OCI-LY7 (cell line): ENCODE measurements at regions not wholly inside any gene's neighbourhood (a gene's known extent, or its start where the extent isn't known, plus 50 kb on each side); places are given as distances from the start of the nearest gene placed in this dataset.

Experiments
- BruUV-seq: library from RNA; stranded (reverse); fragments of 400-500 nt; replicated peaks from 2 replicates; lab custom pipeline; 2021; lab: Mats Ljungman, UMichigan
- CTCF ChIA-PET: fragments of 300-600 bp; sonication (Branson Sonifier 250); formaldehyde crosslinking; loops from one replicate; lab custom pipeline; 2022; ENCODE audit warnings: antibody characterized with exemption; ENCODE audit not compliant: unreplicated experiment; lab: Charles Lee
- POLR2A ChIA-PET: fragments of 300-600 bp; sonication (Branson Sonifier 250); formaldehyde crosslinking; loops from one replicate; lab custom pipeline; 2022; ENCODE audit warnings: antibody characterized with exemption; lab: Charles Lee
- DNase-seq: peaks from one replicate; pipeline ENCODE4 v3.0.0-alpha.2; 2015; ENCODE audit warnings: low spot score
- H2AFZ ChIP-seq: fragments of 200-600 bp; sonication (generic), shearing (Covaris generic); 2 replicates; pipeline ENCODE4 v1.6.1; 2014; ENCODE audit warnings: mild to moderate bottlenecking, antibody characterized with exemption, low read length, moderate library complexity
- H3K27ac ChIP-seq: fragments of 200-600 bp; sonication (generic); 2 replicates; pipeline ENCODE4 v1.5.1; 2014; ENCODE audit warnings: mixed run types, low read depth, mild to moderate bottlenecking, moderate library complexity, low read length, inconsistent platforms; ENCODE audit not compliant: poor library complexity, severe bottlenecking
- H3K36me3 ChIP-seq: fragments of 200-600 bp; sonication (generic); 2 replicates; pipeline ENCODE4 v1.6.1; 2014; ENCODE audit warnings: mild to moderate bottlenecking, antibody characterized with exemption, low read length, moderate library complexity, mixed read lengths; ENCODE audit not compliant: insufficient read depth
- H3K4me1 ChIP-seq: fragments of 200-600 bp; sonication (generic); 2 replicates; pipeline ENCODE4 v1.5.1; 2014; ENCODE audit warnings: mild to moderate bottlenecking, low read length; ENCODE audit not compliant: insufficient read depth, poor library complexity, severe bottlenecking
- H3K4me2 ChIP-seq: fragments of 200-600 bp; sonication (generic); 2 replicates; pipeline ENCODE4 v1.6.1; 2014; ENCODE audit warnings: mild to moderate bottlenecking, low read length
- H3K4me3 ChIP-seq: fragments of 200-600 bp; sonication (generic); 2 replicates; pipeline ENCODE4 v1.5.1; 2014; ENCODE audit warnings: mild to moderate bottlenecking, low read depth, low read length; ENCODE audit not compliant: poor library complexity, severe bottlenecking
- H3K79me2 ChIP-seq: fragments of 200-600 bp; sonication (generic); 2 replicates; pipeline ENCODE4 v1.6.1; 2016; ENCODE audit warnings: low read depth, mild to moderate bottlenecking, low read length, moderate library complexity, mixed read lengths; ENCODE audit not compliant: insufficient read depth
- H3K9me2 ChIP-seq: fragments of 200-600 bp; sonication (generic); 2 replicates; pipeline ENCODE4 v1.6.1; 2016; ENCODE audit warnings: mild to moderate bottlenecking, low read length, mixed read lengths; ENCODE audit not compliant: insufficient read depth
- H3K9me3 ChIP-seq: fragments of 200-600 bp; sonication (generic); 2 replicates; pipeline ENCODE4 v1.6.1; 2014; ENCODE audit warnings: mild to moderate bottlenecking, mixed run types, low read length, mixed read lengths
- H4K20me1 ChIP-seq: fragments of 200-600 bp; sonication (generic); 2 replicates; pipeline ENCODE4 v1.6.1; 2014; ENCODE audit warnings: mild to moderate bottlenecking, antibody characterized with exemption, low read length, moderate library complexity, mixed read lengths; ENCODE audit not compliant: insufficient read depth
- EZH2phosphoT487 ChIP-seq: fragments of 200-600 bp; sonication (generic); IDR thresholded peaks from 2 replicates; pipeline ENCODE4 v1.6.1; 2018; ENCODE audit warnings: low read depth, borderline replicate concordance, mild to moderate bottlenecking, mixed run types, antibody characterized with exemption, low read length, moderate library complexity, mixed read lengths
- intact Hi-C: fragments of 100-400 bp; cut with micrococcal nuclease; formaldehyde crosslinking; loops from one replicate; pipeline ENCODE4 v1.10.0; 2022; ENCODE audit not compliant: unreplicated experiment
- TF ChIP-seq, protein P1 (sequence below): fragments of 200-600 bp; sonication (generic); conservative IDR thresholded peaks from 2 replicates; pipeline ENCODE4 v1.5.1; 2014; ENCODE audit warnings: mild to moderate bottlenecking, antibody characterized with exemption, low read length, moderate library complexity, mixed read lengths

DNA sequence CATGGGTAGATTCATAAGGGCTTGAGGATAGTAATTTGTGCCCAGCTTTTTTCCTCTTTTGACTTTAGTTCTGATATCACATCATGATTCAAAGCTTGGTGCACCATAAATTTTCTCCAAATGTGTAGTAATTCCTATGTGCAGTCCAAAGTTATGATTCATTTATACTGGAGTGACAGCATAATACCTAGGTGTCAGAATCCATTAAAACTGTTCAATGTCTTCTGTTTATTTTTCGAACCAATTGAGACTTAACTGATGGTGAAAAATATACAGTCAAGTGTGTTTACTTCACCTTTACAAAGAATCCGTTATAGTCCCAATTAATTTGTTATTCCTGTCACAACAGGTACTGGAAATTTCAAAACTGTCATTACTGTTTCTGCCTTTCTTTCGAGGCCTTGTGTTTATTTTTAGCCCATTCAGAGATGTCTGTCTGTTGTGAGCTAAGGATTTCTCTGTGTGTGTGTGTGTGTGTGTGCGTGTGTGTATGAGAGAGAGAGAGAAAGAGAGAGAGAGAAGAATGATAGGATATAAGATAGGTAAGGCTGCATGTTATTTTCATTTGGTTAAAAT is 389.7 kb upstream of the ATP5MC3 start:
- no TSS peak for BruUV-seq
- no peaks in the 10 kb centered on the region for H4K20me1 ChIP-seq
- no peak overlapping the region for H3K4me2 ChIP-seq
- DNase-seq = no peak
- TF ChIP-seq, protein P1, sequence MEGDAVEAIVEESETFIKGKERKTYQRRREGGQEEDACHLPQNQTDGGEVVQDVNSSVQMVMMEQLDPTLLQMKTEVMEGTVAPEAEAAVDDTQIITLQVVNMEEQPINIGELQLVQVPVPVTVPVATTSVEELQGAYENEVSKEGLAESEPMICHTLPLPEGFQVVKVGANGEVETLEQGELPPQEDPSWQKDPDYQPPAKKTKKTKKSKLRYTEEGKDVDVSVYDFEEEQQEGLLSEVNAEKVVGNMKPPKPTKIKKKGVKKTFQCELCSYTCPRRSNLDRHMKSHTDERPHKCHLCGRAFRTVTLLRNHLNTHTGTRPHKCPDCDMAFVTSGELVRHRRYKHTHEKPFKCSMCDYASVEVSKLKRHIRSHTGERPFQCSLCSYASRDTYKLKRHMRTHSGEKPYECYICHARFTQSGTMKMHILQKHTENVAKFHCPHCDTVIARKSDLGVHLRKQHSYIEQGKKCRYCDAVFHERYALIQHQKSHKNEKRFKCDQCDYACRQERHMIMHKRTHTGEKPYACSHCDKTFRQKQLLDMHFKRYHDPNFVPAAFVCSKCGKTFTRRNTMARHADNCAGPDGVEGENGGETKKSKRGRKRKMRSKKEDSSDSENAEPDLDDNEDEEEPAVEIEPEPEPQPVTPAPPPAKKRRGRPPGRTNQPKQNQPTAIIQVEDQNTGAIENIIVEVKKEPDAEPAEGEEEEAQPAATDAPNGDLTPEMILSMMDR = no peak
- no peak for TF ChIP-seq EZH2phosphoT487
- ChIA-PET POLR2A (no interaction called here), CTCF (no interaction called here)
- intact Hi-C loops = no loop called here
- no peak overlapping the region for H3K27ac ChIP-seq
- no peak overlapping the region for H2AFZ ChIP-seq
- H3K4me3 ChIP-seq = no peak overlapping the region
- H3K9me2 ChIP-seq = no peaks in the 10 kb centered on the region
- H3K36me3 ChIP-seq = no peaks in the 10 kb centered on the region
- H3K9me3 ChIP-seq = no peaks in the 10 kb centered on the region
- no peaks in the 10 kb centered on the region for H3K79me2 ChIP-seq
- H3K4me1 ChIP-seq = no peaks in the 10 kb centered on the region

DNA sequence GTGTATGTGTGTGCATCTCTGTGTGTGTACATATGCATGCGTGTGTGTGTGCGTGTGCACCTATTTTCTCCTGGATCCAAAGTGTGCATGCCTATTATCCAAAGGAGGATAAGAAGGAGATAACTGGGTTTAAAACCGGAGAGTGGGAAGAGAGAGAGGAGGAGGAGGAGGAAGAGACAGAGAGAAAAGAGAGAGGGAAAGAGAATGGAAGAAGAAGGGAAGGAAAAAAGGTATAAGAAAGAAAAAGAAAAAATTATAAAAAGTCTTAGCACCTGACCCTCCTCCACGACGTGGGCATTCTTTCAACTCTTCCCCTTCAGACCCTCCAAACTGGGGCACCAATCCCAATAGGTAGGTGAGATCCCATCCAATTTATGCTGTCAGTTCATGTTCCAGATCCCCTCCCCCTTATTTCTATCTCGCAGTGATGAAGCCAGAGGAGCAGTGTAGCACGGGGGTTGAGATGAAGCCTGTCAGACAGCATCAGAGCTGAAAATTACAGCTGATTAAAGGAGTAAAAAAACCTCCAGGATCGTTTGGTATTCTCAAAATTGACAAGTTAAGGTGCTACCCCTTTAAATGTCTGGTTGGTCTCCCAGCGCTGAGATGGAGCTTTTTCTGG is 386.7 kb upstream of the ATP5MC3 start:
- ChIA-PET POLR2A (interaction anchor here (0.7 kb wide), 1 partner anchor 26 kb away, joined by 3 read pairs; no protein-coding TSS in a partner anchor), CTCF (no interaction called here)
- Histone ChIP-seq H4K20me1 (no peaks in the 10 kb centered on the region), H3K4me2 (no peak overlapping the region), H3K27ac (no peak overlapping the region), H2AFZ (no peak overlapping the region), H3K9me3 (no peaks in the 10 kb centered on the region), H3K9me2 (no peaks in the 10 kb centered on the region), H3K4me3 (no peak overlapping the region), H3K4me1 (no peaks in the 10 kb centered on the region), H3K36me3 (no peaks in the 10 kb centered on the region), H3K79me2 (no peaks in the 10 kb centered on the region)
- DNase-seq = no peak
- intact Hi-C loops = no loop called here
- no TSS peak for BruUV-seq
- TF ChIP-seq, protein P1 = no peak
- no peak for TF ChIP-seq EZH2phosphoT487

DNA sequence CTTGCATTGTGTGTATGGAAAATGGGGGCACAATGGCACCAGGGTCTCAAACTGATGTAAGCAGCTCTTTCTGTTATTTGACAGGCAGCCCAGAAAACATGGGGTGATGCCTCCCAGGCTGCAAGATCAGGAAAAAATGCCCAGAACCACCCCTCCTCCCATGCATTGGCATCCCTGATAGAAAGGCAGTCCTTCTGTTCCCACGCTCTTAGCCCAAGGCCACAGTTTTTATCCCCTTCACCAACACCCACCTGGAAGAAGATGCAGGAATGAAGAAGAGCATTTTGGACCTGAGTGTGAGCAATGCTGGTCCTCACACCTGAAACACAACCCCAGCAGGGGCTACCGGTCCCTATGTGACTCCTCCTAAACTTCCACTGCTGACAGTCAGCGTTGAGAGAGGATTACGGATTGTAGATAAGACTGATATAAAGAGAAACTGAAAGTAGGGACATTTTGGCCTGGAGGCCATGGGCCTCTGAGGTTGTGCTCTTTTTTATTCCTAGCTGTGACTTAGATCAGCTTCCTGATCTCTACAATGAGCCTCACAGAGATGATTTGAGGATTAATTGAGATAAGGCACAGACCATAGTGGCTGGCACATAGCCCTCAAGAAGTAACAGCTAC is 386.0 kb upstream of the ATP5MC3 start:
- H4K20me1 ChIP-seq = no peaks in the 10 kb centered on the region
- intact Hi-C loops = no loop called here
- POLR2A ChIA-PET = no interaction called here
- DNase-seq = no peak
- CTCF ChIA-PET = no interaction called here
- no peak overlapping the region for H3K27ac ChIP-seq
- no peak overlapping the region for H3K4me3 ChIP-seq
- BruUV-seq = no TSS peak
- H3K79me2 ChIP-seq = no peaks in the 10 kb centered on the region
- no peaks in the 10 kb centered on the region for H3K9me3 ChIP-seq
- H3K9me2 ChIP-seq = no peaks in the 10 kb centered on the region
- no peaks in the 10 kb centered on the region for H3K36me3 ChIP-seq
- no peak overlapping the region for H3K4me2 ChIP-seq
- H3K4me1 ChIP-seq = no peaks in the 10 kb centered on the region
- H2AFZ ChIP-seq = no peak overlapping the region
- TF ChIP-seq, protein P1 = no peak
- TF ChIP-seq EZH2phosphoT487 = no peak
